HEK293 (cell line): ENCODE measurements at regions not wholly inside any gene's neighbourhood (a gene's known extent, or its start where the extent isn't known, plus 50 kb on each side); places are given as distances from the start of the nearest gene placed in this dataset.

Experiments used
- CTCF ChIA-PET: fragments of 350-600 bp; formaldehyde crosslinking; extraction: SDS; loops from one replicate; lab custom pipeline; 2021; ENCODE audit warnings: antibody characterized with exemption; lab: Yijun Ruan, JAX
- POLR2A ChIA-PET: fragments of 300-600 bp; formaldehyde crosslinking; extraction: SDS; loops from one replicate; lab custom pipeline; 2020; ENCODE audit warnings: antibody characterized with exemption, inconsistent platforms; lab: Yijun Ruan, JAX
- H3K27ac ChIP-seq: fragments of 200-500 bp; sonication (Bioruptor generic); 2 replicates; pipeline ENCODE4 v1.5.1; 2014; ENCODE audit warnings: low read depth, low read length, control low read depth, inconsistent platforms; ENCODE audit errors: extremely low read depth
- H3K36me3 ChIP-seq, 2 experiments: fragments of 200-500 bp in 1 of 2; sonication (Bioruptor generic) in 1 of 2; 1 replicate in 1 of 2; 2 replicates in 1 of 2; pipeline ENCODE4 v1.5.1; 2014 to 2017; ENCODE audit warnings: inconsistent platforms in 2 of 2, low read length in 2 of 2; ENCODE audit not compliant: control insufficient read depth in 2 of 2, insufficient read depth in 1 of 2
- H3K4me1 ChIP-seq: fragments of 200-500 bp; sonication (Bioruptor generic); 2 replicates; pipeline ENCODE4 v1.5.1; 2014; ENCODE audit warnings: mild to moderate bottlenecking, low read length, inconsistent platforms; ENCODE audit not compliant: control insufficient read depth, insufficient read depth
- H3K4me3 ChIP-seq: 2 replicates; pipeline ENCODE4 v1.5.1; 2011; ENCODE audit warnings: low read depth, mild to moderate bottlenecking, control low read depth, low read length, moderate library complexity
- H3K9me3 ChIP-seq: fragments of 200-500 bp; sonication (Bioruptor generic); 2 replicates; pipeline ENCODE4 v1.5.1; 2014; ENCODE audit warnings: low read depth, low read length, inconsistent platforms; ENCODE audit not compliant: control insufficient read depth, insufficient read depth
- KLF9 ChIP-seq: fragments of 450-650 bp; formaldehyde crosslinking; IDR thresholded peaks from 2 replicates; pipeline ENCODE4 v1.5.1; 2016; ENCODE audit warnings: missing biosample characterization, missing genetic modification characterization, low read depth
- OVOL3 ChIP-seq: fragments of 450-650 bp; formaldehyde crosslinking; IDR thresholded peaks from 2 replicates; pipeline ENCODE4 v1.5.1; 2016; ENCODE audit warnings: missing biosample characterization, missing genetic modification characterization
- REPIN1 ChIP-seq: fragments of 450-650 bp; formaldehyde crosslinking; IDR thresholded peaks from 2 replicates; pipeline ENCODE4 v1.5.1; 2017; ENCODE audit warnings: missing biosample characterization, missing genetic modification characterization, low read depth
- ZBTB1 ChIP-seq: fragments of 450-650 bp; formaldehyde crosslinking; IDR thresholded peaks from 2 replicates; pipeline ENCODE4 v1.5.1; 2016; ENCODE audit warnings: missing biosample characterization, missing genetic modification characterization
- ZEB2 ChIP-seq: fragments of 450-650 bp; formaldehyde crosslinking; IDR thresholded peaks from 2 replicates; pipeline ENCODE4 v1.5.1; 2016; ENCODE audit warnings: missing biosample characterization, missing genetic modification characterization
- ZFP37 ChIP-seq: fragments of 450-650 bp; formaldehyde crosslinking; IDR thresholded peaks from 2 replicates; pipeline ENCODE4 v1.5.1; 2016; ENCODE audit warnings: missing biosample characterization, missing genetic modification characterization
- ZNF2 ChIP-seq: fragments of 450-650 bp; formaldehyde crosslinking; IDR thresholded peaks from 2 replicates; pipeline ENCODE4 v1.5.1; 2016; ENCODE audit warnings: missing biosample characterization, missing genetic modification characterization
- ZNF292 ChIP-seq: fragments of 450-650 bp; formaldehyde crosslinking; IDR thresholded peaks from 2 replicates; pipeline ENCODE4 v1.5.1; 2016; ENCODE audit warnings: low read depth, missing biosample characterization, missing genetic modification characterization, borderline replicate concordance
- ZNF311 ChIP-seq: fragments of 450-650 bp; formaldehyde crosslinking; IDR thresholded peaks from 2 replicates; pipeline ENCODE4 v1.5.1; 2017; ENCODE audit warnings: missing biosample characterization, missing genetic modification characterization, borderline replicate concordance
- ZNF324 ChIP-seq: fragments of 450-650 bp; formaldehyde crosslinking; IDR thresholded peaks from 2 replicates; pipeline ENCODE4 v1.5.1; 2016; ENCODE audit warnings: missing biosample characterization, missing genetic modification characterization
- ZNF488 ChIP-seq: fragments of 450-650 bp; formaldehyde crosslinking; IDR thresholded peaks from 2 replicates; pipeline ENCODE4 v1.5.1; 2016; ENCODE audit warnings: missing biosample characterization, missing genetic modification characterization
- ZNF513 ChIP-seq: fragments of 450-650 bp; IDR thresholded peaks from 2 replicates; pipeline ENCODE4 v1.5.1; 2018; ENCODE audit warnings: missing biosample characterization, missing genetic modification characterization
- ZNF660 ChIP-seq: fragments of 450-650 bp; IDR thresholded peaks from 2 replicates; pipeline ENCODE4 v1.5.1; 2018; ENCODE audit warnings: missing biosample characterization, mild to moderate bottlenecking, missing genetic modification characterization
- ZNF776 ChIP-seq: fragments of 450-650 bp; formaldehyde crosslinking; IDR thresholded peaks from 2 replicates; pipeline ENCODE4 v1.5.0; 2017; ENCODE audit warnings: missing biosample characterization, missing genetic modification characterization, borderline replicate concordance
- ZSCAN4 ChIP-seq: fragments of 450-650 bp; formaldehyde crosslinking; IDR thresholded peaks from 2 replicates; pipeline ENCODE4 v1.5.1; 2017; ENCODE audit warnings: missing biosample characterization, missing genetic modification characterization
- TF ChIP-seq, protein P1 (sequence below): fragments of 450-650 bp; formaldehyde crosslinking; IDR thresholded peaks from 2 replicates; pipeline ENCODE4 v1.5.1; 2016; ENCODE audit warnings: missing biosample characterization, missing genetic modification characterization

DNA sequence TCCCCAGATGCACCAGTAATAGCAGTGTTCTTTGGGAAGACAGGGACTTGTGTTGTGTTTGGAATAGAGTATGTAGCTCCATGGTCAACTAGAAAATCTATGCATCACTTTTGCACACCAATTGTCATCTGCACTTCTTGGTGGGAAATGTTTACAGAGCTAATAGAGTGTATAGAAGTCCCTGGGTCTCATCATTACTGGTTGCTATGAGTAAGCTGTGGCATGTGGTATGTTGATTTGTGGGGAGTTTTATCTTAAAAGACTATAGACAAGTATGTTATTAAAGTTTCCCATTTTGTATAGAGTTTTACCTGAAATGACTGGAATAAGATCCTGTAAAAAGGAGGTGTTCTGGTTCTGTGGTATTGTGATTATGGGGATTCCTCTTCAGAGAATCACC, 55.4 kb upstream of the PRSS1 start:
- Histone ChIP-seq H3K4me3 (no peak overlapping the region), H3K27ac (no peak overlapping the region), H3K9me3 (no peaks in the 10 kb centered on the region), H3K4me1 (no peaks in the 10 kb centered on the region), H3K36me3 (no peaks in the 10 kb centered on the region)
- TF ChIP-seq ZFP37 (tag by site-specific recombination) (no peak), ZBTB1 (no peak), KLF9 (tag by site-specific recombination) (no peak), ZEB2 (tag by site-specific recombination) (no peak), ZNF292 (tag by site-specific recombination) (no peak)
- TF ChIP-seq, protein P1, sequence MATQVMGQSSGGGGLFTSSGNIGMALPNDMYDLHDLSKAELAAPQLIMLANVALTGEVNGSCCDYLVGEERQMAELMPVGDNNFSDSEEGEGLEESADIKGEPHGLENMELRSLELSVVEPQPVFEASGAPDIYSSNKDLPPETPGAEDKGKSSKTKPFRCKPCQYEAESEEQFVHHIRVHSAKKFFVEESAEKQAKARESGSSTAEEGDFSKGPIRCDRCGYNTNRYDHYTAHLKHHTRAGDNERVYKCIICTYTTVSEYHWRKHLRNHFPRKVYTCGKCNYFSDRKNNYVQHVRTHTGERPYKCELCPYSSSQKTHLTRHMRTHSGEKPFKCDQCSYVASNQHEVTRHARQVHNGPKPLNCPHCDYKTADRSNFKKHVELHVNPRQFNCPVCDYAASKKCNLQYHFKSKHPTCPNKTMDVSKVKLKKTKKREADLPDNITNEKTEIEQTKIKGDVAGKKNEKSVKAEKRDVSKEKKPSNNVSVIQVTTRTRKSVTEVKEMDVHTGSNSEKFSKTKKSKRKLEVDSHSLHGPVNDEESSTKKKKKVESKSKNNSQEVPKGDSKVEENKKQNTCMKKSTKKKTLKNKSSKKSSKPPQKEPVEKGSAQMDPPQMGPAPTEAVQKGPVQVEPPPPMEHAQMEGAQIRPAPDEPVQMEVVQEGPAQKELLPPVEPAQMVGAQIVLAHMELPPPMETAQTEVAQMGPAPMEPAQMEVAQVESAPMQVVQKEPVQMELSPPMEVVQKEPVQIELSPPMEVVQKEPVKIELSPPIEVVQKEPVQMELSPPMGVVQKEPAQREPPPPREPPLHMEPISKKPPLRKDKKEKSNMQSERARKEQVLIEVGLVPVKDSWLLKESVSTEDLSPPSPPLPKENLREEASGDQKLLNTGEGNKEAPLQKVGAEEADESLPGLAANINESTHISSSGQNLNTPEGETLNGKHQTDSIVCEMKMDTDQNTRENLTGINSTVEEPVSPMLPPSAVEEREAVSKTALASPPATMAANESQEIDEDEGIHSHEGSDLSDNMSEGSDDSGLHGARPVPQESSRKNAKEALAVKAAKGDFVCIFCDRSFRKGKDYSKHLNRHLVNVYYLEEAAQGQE, result no peak
- CTCF ChIA-PET, result interaction anchor here (0.9 to 1.6 kb wide), 2 partner anchors 14 to 159 kb away, joined by 3 to 6 read pairs; no protein-coding TSS in a partner anchor
- POLR2A ChIA-PET, result no interaction called here

GRCh38 chr7:142690554-142691182, 58.6 kb upstream of the PRSS1 start:
- CTCF ChIA-PET, result interaction anchor here (1.2 kb wide), 1 partner anchor 92 kb away, joined by 3 read pairs; no protein-coding TSS in a partner anchor

DNA sequence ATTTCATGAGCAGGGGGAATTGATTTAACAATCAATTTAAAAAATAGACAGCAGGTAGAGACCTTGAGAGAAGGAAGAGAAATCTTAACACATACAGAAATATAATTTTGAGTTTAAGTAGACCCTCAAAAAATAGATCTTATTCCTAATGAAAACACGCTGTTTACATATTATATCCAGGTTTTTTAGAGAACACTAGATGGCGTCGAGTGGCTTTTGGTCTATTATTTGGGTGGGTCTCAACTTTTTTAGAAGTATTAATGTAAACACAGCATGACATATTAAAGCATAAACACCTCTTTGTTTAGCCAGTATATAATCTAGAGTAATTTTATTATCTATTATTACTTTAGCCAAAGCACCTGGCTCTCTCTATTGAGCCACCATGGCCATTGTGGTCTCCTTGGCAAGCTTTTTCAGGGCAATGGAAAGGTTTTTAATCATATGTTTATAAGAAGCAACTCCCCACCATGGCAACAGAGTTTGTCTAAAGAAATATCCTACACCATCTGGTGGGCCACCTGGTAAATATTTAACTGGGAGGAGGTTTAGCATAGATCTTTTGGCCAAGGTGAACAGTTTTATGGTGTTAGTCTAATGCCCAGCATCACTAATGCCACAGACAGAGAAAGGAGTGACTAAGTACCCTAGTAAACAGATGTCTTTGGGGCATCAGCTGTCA, 59.7 kb upstream of the PRSS1 start:
- Histone ChIP-seq H3K27ac (no peak overlapping the region), H3K36me3 (no peaks in the 10 kb centered on the region), H3K9me3 (no peaks in the 10 kb centered on the region), H3K4me1 (no peaks in the 10 kb centered on the region), H3K4me3 (no peak overlapping the region)
- POLR2A ChIA-PET, result no interaction called here
- TF ChIP-seq ZNF660 (tag by site-specific recombination), result no peak
- no peak for TF ChIP-seq ZNF488 (tag by site-specific recombination)
- TF ChIP-seq ZNF2 (tag by site-specific recombination), result no peak
- TF ChIP-seq ZNF324, result no peak
- no peak for TF ChIP-seq ZNF513 (tag by site-specific recombination)
- TF ChIP-seq ZNF776 (tag by site-specific recombination), result no peak
- TF ChIP-seq ZNF311 (tag by site-specific recombination), result no peak
- TF ChIP-seq REPIN1, result no peak
- CTCF ChIA-PET, result interaction anchor here (0.6 to 2.1 kb wide), 5 partner anchors 57 to 534 kb away, joined by 3 to 15 read pairs (median 3); no protein-coding TSS in a partner anchor

More at GRCh38 chr7:142690554-142691182, 58.6 kb upstream of the PRSS1 start:
- Histone ChIP-seq H3K4me3 (no peak overlapping the region), H3K27ac (no peak overlapping the region), H3K4me1 (no peaks in the 10 kb centered on the region), H3K36me3 (no peaks in the 10 kb centered on the region), H3K9me3 (no peaks in the 10 kb centered on the region)
- POLR2A ChIA-PET, result no interaction called here
- TF ChIP-seq ZSCAN4 (tag by site-specific recombination) (no peak), OVOL3 (no peak)
